RWPE1 (cell line): ENCODE measurements at regions not wholly inside any gene's neighbourhood (a gene's known extent, or its start where the extent isn't known, plus 50 kb on each side); places are given as distances from the start of the nearest gene placed in this dataset.

Experiments
- CTCF ChIA-PET: fragments of 350-600 bp; sonication (Branson Sonifier 250); formaldehyde crosslinking; extraction: SDS; loops from one replicate; lab custom pipeline; 2021; lab: Yijun Ruan, JAX
- POLR2A ChIA-PET: fragments of 400-600 bp; formaldehyde crosslinking; extraction: SDS; loops from one replicate; lab custom pipeline; 2020; ENCODE audit warnings: antibody characterized with exemption; ENCODE audit not compliant: low non-redundant PET; lab: Yijun Ruan, JAX
- DNase-seq: peaks from one replicate; pipeline ENCODE4 v3.0.0; 2012; ENCODE audit warnings: low spot score
- H3K27ac ChIP-seq: fragments of 450-650 bp; 2 replicates; pipeline ENCODE4 v1.5.1; 2017
- TF ChIP-seq, protein P1 (sequence below): fragments of 450-650 bp; conservative IDR thresholded peaks from 2 replicates; pipeline ENCODE4 v1.5.1; 2017; ENCODE audit warnings: low read depth, mild to moderate bottlenecking

- no peak for DNase-seq
- H3K27ac ChIP-seq = no peak overlapping the region
- ChIA-PET POLR2A (no interaction called here), CTCF (no interaction called here)
- TF ChIP-seq, protein P1, sequence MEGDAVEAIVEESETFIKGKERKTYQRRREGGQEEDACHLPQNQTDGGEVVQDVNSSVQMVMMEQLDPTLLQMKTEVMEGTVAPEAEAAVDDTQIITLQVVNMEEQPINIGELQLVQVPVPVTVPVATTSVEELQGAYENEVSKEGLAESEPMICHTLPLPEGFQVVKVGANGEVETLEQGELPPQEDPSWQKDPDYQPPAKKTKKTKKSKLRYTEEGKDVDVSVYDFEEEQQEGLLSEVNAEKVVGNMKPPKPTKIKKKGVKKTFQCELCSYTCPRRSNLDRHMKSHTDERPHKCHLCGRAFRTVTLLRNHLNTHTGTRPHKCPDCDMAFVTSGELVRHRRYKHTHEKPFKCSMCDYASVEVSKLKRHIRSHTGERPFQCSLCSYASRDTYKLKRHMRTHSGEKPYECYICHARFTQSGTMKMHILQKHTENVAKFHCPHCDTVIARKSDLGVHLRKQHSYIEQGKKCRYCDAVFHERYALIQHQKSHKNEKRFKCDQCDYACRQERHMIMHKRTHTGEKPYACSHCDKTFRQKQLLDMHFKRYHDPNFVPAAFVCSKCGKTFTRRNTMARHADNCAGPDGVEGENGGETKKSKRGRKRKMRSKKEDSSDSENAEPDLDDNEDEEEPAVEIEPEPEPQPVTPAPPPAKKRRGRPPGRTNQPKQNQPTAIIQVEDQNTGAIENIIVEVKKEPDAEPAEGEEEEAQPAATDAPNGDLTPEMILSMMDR = no peak
Measured at GRCh38 chr10:128964100-128964403, 503.0 kb upstream of the MGMT start.

- ChIA-PET CTCF (no interaction called here), POLR2A (no interaction called here)
- no peak overlapping the region for H3K27ac ChIP-seq
- no peak for DNase-seq
- TF ChIP-seq, protein P1 = no peak
Measured at GRCh38 chr10:128967980-128968756, 498.9 kb upstream of the MGMT start.

DNA sequence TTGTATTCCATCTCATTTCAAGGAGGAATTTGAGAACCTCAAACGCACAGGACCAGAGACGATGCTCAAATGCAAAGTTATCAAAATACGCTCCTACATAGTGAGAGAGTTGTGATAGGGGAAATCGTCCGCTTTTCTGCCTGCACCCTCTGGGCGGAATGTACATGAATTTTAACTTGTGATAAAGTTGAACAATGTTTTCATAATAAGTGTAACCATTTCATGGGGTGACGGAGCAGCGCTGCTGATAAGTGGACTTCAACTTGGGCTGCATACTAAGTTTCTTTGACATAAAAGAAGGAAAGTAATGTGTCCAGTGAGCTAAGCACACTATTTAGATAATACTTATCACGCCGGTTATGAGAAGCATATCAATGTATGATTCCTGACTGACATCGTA, 497.5 kb upstream of the MGMT start:
- H3K27ac ChIP-seq = no peak overlapping the region
- no peak for DNase-seq
- ChIA-PET CTCF (no interaction called here), POLR2A (no interaction called here)
- TF ChIP-seq, protein P1 = no peak

DNA sequence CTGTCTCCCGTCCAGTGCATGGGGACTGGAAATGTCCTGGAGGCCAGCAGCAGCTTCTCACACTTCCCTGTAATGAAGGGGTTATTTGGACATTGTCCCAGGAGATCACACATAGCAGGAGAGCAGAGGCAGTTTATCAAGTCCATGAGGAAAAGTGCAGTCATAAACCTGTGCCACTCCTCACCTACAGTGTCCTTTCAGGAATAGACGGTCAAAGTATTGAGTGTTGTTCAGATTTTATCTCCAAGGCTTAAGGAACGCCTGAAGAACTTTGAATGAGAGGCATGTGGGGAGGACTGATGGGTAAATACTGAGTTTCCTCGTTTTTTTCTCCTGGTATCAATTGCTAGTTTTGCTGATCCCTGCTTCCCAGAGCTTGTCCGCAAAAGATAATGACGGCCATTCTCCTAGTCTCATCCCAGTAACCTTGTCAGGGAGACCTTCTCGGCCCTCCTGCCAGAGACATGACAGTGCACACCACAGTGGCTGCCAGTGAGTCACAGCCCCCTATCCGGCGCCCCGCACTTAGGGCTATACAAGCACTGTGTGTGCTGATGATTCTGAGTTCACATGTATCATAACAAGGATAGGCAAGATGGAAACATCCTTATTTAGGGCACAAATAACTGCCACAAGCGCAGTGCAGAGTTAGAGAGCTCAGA, 495.5 kb upstream of the MGMT start:
- CTCF ChIA-PET = no interaction called here
- H3K27ac ChIP-seq = no peak overlapping the region
- DNase-seq = no peak
- TF ChIP-seq, protein P1 = no peak
- POLR2A ChIA-PET = no interaction called here

- POLR2A ChIA-PET = no interaction called here
- no peak for DNase-seq
- CTCF ChIA-PET = no interaction called here
Measured at GRCh38 chr10:128972036-128972405, 495.0 kb upstream of the MGMT start.

DNA sequence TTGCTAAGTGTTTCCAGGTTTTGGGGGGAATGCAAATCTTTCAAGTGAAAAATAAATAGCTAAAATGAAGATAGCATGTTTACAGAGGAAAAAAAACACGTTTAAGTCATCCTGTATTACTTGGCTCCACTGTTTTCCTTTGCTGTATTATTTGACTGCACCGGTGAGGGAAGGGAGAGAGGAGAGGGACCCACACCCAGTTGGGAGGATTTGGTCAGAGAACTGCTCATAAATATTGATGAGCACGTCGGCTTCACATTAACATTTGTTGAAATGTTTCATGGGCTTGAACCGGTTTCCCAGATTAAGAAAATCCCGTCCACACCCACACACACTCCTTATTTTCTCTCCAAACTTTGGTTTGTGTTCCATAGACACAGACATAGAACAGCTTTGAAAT, 493.8 kb upstream of the MGMT start:
- TF ChIP-seq, protein P1 = no peak
- DNase-seq = no peak
- POLR2A ChIA-PET = no interaction called here
- no peak overlapping the region for H3K27ac ChIP-seq
- CTCF ChIA-PET = no interaction called here

More at GRCh38 chr10:128972036-128972405, 495.0 kb upstream of the MGMT start:
- TF ChIP-seq, protein P1 = no peak
- no peak overlapping the region for H3K27ac ChIP-seq
